Mesothelial cell of epicardium (in vitro differentiated cells): ENCODE measurements at regions not wholly inside any gene's neighbourhood (a gene's known extent, or its start where the extent isn't known, plus 50 kb on each side); places are given as distances from the start of the nearest gene placed in this dataset.
"Not testable (repeated sequence)": the region's sequence is repeated elsewhere in the genome, so short reads cannot be mapped to it uniquely, and the experiment has no call there.

Experiments
- DNase-seq, 2 experiments: peaks; one replicate each; pipeline ENCODE4 v3.0.0; 2021; ENCODE audit warnings: low spot score in 2 of 2; ENCODE audit not compliant: unreplicated experiment in 2 of 2
- H3K27ac Mint-ChIP-seq: 2 replicates; pipeline ENCODE4 v1.8.0; 2021; ENCODE audit warnings: mixed read lengths
- H3K27me3 Mint-ChIP-seq: 2 replicates; pipeline ENCODE4 v1.8.0; 2021; ENCODE audit warnings: low read depth, mixed read lengths
- H3K36me3 Mint-ChIP-seq: 2 replicates; pipeline ENCODE4 v1.8.0; 2021; ENCODE audit warnings: mixed read lengths
- H3K4me1 Mint-ChIP-seq: 2 replicates; pipeline ENCODE4 v1.8.0; 2021; ENCODE audit warnings: mixed read lengths
- H3K4me3 Mint-ChIP-seq: 2 replicates; pipeline ENCODE4 v1.8.0; 2021; ENCODE audit warnings: mild to moderate bottlenecking, moderate library complexity, mixed read lengths
- H3K9me3 Mint-ChIP-seq: 2 replicates; pipeline ENCODE4 v1.8.0; 2021; ENCODE audit warnings: mixed read lengths
- CTCF ChIP-seq: fragments of 200-600 bp; sonication (generic); IDR thresholded peaks from one replicate; pipeline ENCODE4 v1.5.0; 2021; ENCODE audit warnings: antibody characterized with exemption; ENCODE audit not compliant: unreplicated experiment

GRCh38 chr2:192932376-192932775 is 737.6 kb upstream of the TMEFF2 start:
- H3K27ac Mint-ChIP-seq = no peak overlapping the region
- no peaks in the 10 kb centered on the region for H3K27me3 Mint-ChIP-seq
- DNase-seq = no peak
- no peak for TF ChIP-seq CTCF
- H3K9me3 Mint-ChIP-seq = peaks cover 29% of the 10 kb centered on the region
- no peaks in the 10 kb centered on the region for H3K4me1 Mint-ChIP-seq
- no peaks in the 10 kb centered on the region for H3K36me3 Mint-ChIP-seq
- no peak overlapping the region for H3K4me3 Mint-ChIP-seq

- H3K27me3 Mint-ChIP-seq, H3K9me3 Mint-ChIP-seq, H3K4me3 Mint-ChIP-seq, H3K36me3 Mint-ChIP-seq, H3K27ac Mint-ChIP-seq, DNase-seq, H3K4me1 Mint-ChIP-seq: not testable (repeated sequence)
Observed at GRCh38 chr2:192921631-192922030, 726.9 kb upstream of the TMEFF2 start.

- TF ChIP-seq CTCF = no peak
- no peak overlapping the region for H3K4me3 Mint-ChIP-seq
- H3K4me1 Mint-ChIP-seq = no peaks in the 10 kb centered on the region
- peaks cover 5% of the 10 kb centered on the region for H3K9me3 Mint-ChIP-seq
- H3K27me3 Mint-ChIP-seq = no peaks in the 10 kb centered on the region
- H3K27ac Mint-ChIP-seq = no peak overlapping the region
- no peak for DNase-seq
- H3K36me3 Mint-ChIP-seq = no peaks in the 10 kb centered on the region
Observed at GRCh38 chr2:192901446-192901845, 706.7 kb upstream of the TMEFF2 start.

- no peak overlapping the region for H3K27ac Mint-ChIP-seq
- H3K27me3 Mint-ChIP-seq = no peaks in the 10 kb centered on the region
- peaks cover 2% of the 10 kb centered on the region for H3K9me3 Mint-ChIP-seq
- no peaks in the 10 kb centered on the region for H3K36me3 Mint-ChIP-seq
- no peak for DNase-seq
- H3K4me3 Mint-ChIP-seq = no peak overlapping the region
- TF ChIP-seq CTCF = no peak
- no peaks in the 10 kb centered on the region for H3K4me1 Mint-ChIP-seq
Observed at GRCh38 chr2:192899466-192899865, 704.7 kb upstream of the TMEFF2 start.

GRCh38 chr2:192893976-192894375 is 699.2 kb upstream of the TMEFF2 start:
- not testable (repeated sequence) for H3K4me1 Mint-ChIP-seq

GRCh38 chr2:192888109-192888508 is 693.4 kb upstream of the TMEFF2 start:
- Mint-ChIP-seq H3K27me3 (no peaks in the 10 kb centered on the region), H3K4me1 (peaks cover 38% of the 10 kb centered on the region), H3K4me3 (no peak overlapping the region), H3K36me3 (no peaks in the 10 kb centered on the region), H3K9me3 (no peaks in the 10 kb centered on the region), H3K27ac (peak overlapping the region; percentile 40)
- DNase-seq = no peak
- TF ChIP-seq CTCF = no peak

More at GRCh38 chr2:192893976-192894375, 699.2 kb upstream of the TMEFF2 start:
- not testable (repeated sequence) for H3K9me3 Mint-ChIP-seq, H3K27ac Mint-ChIP-seq, H3K36me3 Mint-ChIP-seq, DNase-seq, H3K27me3 Mint-ChIP-seq, H3K4me3 Mint-ChIP-seq

- H3K4me1 Mint-ChIP-seq = peaks cover 38% of the 10 kb centered on the region
- TF ChIP-seq CTCF = no peak
- no peak overlapping the region for H3K27ac Mint-ChIP-seq
- no peaks in the 10 kb centered on the region for H3K36me3 Mint-ChIP-seq
- H3K4me3 Mint-ChIP-seq = no peak overlapping the region
- no peaks in the 10 kb centered on the region for H3K27me3 Mint-ChIP-seq
- H3K9me3 Mint-ChIP-seq = no peaks in the 10 kb centered on the region
- no peak for DNase-seq
Observed at GRCh38 chr2:192887337-192887736, 692.6 kb upstream of the TMEFF2 start.
